ENCODE measurements at regions not wholly inside any gene's neighbourhood (a gene's known extent, or its start where the extent isn't known, plus 50 kb on each side); places are given as distances from the start of the nearest gene placed in this dataset.

DNA sequence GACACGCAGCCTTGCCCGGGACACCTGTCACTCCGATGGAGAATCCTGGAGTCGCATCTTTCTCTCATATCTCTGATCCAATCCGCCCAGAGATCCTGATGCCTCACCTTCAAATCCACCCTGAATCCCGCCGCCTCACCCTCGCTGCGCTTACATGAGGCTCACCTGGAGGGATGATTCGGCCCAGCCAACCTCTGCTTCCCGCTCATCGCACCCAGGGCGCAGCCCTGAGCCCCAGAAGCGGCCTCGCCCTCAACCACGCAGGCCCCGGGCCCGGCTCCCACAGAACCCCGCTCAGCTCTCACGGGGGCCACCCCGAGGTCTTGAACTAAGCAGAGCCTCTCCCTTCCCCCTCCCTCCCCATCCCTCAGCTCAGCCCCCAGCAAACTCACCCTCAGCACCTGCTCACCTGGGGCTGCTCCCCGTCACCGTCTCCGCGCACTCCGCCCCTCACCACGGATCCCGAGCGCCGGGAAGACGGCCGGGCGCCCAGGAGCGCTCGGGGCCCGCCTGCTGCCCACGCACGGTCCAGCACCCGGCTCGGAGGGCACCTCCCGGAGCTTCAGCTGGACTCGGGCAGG is 160.0 kb downstream of the NDUFA10 start:
- DNase-seq: no peak

DNA sequence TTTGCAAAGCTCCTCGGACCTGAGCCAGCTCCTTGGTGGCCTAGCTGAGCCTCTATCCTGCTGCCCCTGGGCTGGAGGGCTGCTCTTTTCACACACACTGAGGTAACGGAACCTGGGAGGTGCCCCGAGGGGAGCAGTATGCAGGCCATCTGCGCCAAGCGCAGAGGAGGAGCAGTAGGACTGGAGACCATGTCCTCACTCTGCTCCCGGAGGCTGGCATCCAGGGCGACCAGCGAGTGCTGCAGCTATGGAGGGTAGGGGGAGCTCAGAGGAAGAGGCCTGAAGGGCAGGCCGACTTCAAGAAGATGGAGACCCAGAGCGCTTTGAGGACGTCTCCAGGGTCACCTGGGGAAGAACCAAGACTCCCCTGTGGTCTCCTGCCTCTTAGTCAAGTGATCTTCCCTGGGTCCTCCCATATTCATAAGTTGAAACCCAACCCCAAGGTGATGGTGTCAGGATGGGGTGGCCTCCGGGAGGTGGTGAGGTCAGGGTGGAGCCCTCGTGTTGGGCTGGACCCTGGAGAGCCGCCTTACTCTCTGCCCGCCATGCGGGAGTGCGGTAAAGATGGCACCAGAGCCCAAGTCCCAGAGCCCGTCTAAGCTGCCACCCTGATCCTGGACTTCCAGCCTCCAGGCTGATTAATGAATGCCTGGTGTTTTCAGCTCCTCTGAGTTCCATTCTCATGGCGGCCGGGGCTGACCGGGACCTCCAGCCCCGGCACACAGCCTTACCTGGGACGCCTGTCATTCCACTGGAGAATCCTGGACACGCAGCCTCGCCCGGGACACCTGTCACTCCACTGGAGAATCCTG is 160.7 kb downstream of the NDUFA10 start:
- no peak for DNase-seq

DNA sequence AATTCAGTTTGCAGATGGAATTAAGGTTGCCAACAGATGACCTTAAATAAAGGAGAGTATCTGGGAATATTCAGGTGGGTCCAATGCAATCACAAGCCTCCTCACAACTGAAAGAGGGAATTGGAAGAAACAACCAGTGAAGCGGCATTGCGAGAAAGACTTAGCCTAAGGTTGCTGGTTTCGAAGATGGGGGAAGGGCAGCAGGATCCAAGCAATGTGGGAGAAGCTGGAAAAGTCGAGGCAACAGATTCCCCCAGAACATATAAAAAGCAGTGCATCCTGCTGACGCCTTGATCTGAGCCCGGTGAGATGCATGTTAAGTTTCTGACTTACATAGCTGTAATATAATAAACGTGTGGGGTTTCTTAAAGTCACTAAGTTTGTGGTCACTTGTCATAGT is 162.5 kb downstream of the NDUFA10 start:
- DNase-seq: no peak

DNA sequence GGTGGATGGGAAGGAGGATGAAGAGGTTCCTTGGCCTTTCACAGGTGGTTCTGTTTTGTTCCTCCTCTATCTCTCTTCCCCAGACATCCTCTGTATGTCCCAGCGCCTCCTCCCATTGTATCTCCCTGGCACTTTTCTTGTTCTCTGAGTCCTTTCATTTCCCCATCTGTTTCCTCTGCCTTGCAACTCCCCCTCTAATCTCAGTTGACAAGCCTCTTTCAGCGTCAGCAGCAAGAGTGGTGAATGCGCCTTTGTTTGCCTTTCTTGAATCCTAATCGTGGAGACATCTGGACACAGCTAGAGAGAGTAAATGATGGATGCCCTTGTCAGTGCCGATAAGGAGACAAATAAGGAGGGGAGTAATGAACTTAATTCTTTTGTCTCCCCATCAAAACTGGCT is 167.0 kb downstream of the NDUFA10 start:
- DNase-seq: no peak

DNA sequence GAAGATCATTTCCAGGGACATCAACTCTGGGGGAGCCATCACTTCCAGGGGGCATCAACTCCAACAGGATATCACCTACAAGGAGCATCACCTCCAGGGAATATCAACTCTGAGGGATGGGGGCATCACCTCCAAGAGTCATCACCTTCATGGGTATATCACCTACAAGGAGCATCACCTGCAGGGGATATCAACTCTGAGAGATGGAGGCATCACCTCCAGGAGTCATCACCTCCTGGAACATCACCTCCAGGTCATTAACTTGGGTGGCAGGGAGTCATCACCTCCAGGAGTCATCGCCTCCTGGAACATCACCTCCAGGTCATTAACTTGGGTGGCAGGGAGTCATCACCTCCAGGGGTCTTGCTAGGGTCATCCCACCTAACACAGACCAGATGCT is 167.6 kb downstream of the NDUFA10 start:
- DNase-seq: no peak

DNA sequence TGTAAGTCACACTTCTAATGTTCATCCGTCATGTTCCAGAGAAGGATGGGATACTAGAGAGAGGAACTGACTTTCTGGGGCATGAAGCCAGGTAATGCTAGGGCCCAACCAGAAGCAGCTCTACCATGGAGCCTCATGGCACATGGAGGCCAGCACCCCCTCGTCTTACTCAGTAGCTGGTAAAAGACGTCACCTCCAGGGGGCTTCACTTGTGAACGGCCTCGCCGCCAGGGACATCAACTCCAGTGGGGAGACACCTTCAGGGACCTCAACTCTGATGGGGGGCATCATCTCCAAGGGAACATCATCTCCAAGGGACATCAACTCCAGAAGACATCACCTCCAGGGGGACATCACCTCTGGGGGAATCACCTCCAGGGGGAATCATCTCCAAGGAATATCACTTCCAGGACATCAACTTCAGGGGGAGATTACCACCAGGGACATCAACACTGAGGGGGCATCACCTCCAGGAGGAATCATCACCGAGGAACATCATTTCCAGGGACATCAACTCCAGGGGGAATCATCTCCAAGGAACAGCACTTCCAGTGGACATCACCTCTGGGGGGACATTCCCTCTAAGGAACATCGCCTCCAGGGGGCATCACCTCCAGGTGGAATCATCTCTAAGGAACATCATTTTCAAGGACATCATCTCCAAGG is 168.4 kb downstream of the NDUFA10 start:
- no peak for DNase-seq

DNA sequence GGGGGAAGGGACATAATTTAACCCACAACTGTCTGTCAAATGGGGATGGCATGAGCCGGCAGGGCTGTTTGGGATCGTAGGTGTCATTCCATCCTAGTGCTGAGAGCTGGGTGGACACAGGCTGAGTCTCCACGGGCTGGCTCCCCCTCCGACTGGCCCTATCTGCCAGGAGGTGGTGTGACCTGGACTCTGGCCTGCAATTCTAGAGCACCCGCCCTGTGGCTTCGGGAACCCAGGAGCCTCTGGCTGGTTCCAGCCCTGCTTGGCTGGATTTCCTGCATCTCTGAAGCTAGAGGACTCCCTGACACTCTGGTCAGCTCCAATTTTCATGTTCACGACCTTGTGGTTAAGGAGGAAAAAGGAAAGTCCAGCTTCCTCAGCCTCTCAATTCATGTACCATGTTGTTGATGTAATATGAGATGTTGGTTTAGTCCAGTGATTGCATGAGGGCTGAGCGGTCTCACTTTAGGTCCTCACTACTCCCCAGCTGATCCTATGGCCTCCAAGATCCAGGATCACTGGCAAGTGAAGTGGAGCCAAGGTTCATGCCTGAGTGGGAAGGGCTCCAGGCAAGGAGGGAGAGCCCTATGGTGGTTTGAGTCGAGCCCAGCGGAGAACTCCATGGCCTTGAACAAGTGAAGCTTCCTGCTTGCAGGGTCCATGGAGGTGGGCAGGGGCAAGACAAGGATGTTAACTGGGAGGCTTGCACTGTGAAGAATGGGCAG is 169.1 kb downstream of the NDUFA10 start:
- DNase-seq: no peak

DNA sequence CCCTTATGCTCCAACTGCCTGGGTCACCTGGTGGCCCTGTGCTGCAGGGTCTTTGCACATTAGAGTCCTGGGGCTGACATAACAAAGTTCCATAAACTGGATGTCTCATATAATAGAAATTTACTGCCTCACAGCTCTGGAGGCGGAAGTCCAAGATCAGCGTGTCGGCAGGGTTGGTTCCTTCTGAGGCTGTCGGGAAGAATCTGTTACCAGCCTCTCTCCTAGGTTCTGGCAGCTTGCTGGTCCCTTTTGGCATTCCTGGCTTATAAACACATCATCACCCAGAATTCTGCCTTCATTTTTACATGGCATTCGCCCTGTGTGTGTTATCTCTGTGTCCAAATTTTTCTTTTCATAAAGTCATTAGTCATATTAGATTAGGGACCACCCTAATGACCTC is 170.5 kb downstream of the NDUFA10 start:
- DNase-seq: no peak

DNA sequence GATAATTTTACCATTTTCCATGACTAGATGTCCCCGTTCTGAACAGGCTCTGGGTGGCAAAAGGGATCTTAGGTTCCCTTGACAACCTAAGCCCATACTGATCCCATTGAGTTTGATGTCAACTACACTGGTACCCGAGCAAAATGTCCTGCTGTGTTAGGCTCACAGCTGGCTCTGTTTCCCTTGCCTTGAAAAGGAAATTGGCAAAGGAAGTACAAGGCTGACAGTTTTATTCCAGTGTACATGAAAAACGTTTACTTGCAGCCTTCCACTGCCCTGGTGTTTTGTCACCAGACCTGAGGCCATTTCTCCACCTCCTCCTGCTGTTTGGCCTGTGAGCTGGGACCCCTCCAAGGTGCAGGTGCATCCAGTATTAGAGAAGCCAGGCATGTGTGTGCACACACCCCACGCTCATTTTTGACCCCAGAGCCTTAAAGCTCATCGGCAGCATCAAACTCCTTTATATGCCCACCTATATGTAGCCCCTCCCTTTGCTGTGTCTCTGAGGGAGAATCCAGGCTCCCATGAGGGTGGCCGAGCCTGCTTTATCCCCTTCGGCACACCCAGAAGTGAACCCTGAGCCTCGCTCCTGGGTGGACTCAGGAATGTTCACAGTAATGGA is 171.3 kb downstream of the NDUFA10 start:
- no peak for DNase-seq

DNA sequence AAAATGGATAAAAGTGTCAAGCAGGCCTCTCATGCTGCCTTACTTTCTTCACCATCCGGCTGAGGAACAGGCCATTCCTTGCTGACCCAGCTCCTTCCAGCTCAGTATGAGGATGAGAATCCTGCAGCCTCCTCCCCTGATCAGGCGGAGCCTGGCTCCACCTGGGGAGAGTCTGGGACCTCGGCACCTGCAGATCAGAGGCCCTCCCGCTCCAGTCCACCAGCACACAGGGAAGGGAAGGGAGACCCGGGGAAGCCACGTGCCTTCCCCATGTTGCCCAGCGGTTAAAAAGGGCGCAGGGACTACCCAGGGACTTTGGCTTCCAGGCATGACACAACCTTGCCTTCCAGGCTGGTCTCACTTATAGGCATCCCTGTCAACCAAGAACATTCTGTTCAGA is 172.0 kb downstream of the NDUFA10 start:
- DNase-seq: no peak

DNA sequence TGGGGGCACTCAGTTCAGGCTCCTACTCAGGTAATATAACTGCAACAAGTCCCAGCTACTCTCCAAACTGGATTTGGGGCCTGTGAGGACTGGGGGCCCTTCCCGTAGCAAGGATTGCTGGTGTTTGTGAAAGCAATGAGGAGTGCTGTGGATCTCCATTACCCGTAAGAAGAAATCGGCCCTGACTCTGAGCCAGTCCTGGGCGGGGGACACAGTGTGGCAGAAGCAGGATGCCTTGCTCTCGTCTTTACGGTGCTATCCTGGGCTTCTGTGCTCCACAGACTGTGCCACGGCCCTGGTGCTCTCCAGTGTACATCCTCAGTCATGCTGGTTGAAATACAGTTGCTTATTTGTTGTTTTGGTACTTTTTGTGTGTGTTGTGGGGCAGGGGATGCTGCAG is 172.9 kb downstream of the NDUFA10 start:
- no peak for DNase-seq

DNA sequence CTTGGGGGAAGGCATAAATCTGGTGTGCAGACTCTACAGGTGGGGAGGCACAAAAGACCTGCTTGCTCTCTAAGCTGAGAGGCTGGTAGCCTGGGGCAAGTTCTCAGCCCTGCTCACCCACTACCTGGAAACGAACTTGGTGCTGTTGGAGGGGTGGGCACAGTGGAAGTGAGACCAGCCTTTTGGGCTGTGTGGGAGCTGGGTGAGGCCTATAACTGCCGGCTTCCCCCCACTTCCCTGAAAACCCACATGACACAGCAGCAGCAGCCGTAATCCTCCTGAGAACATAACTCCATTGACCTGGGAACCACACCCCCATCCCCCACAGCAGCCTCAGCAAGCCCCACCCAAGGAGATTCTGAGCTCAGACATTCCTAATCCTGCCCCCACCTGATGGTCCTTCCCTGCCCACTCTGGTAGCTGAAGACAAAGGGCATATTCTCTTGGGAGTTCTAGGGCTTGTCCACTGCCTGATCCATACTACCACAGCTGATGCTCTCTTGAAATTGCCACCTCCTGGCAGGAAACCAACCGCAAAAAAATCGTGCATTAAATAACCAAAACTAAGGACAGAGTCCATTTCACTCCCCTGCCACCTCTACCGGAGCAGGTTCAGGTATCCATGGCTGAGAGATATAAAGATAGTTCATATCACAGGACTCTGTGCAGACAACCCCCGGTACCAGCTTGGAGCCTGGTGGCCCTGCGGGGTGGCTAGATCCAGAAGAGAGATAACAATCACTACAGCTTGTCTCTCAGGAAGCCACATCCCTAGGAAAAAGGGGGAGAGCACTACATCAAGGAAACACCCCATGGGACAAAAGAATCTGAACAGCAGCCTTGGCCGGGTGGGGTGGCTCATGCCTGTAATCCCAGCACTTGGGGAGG is 178.1 kb downstream of the NDUFA10 start:
- no peak for DNase-seq

DNA sequence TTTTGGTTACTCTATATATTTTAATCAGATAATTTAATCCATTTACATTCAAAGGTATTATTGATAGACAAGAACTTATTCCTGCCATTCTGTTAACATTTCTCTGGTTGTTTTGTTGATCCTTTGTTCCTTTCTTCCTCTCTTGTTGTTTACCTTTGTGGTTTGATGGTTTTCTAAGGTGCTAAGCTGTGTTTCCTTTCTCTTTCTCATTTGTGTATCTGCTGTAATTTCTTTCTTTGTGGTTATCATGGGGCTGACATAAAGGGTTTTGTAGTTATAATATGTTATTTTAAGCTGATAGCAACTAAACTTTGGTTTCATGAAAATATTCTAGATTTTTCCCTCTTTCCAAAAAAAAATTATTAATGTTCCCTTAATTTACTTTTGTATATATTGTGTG is 179.2 kb downstream of the NDUFA10 start:
- no peak for DNase-seq

DNA sequence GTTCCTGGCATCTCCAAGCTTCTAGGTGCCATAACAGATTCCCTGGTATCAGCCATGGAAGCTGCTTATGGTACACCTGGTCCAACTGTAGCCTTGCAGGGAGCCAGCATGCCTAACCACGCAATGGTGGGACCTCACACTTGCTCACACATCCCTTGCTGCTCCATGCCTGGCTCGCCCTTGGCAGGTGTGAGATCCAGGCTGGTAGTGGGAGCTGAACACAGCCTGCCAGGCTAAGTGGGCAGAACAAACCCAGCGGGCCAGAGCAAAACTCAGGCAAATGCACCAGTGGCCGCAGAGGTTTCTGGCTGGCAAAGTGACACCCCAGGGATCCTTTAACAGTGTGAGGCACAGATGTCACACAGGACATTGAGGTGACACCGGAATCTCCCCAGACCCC is 185.8 kb downstream of the NDUFA10 start:
- DNase-seq: no peak

DNA sequence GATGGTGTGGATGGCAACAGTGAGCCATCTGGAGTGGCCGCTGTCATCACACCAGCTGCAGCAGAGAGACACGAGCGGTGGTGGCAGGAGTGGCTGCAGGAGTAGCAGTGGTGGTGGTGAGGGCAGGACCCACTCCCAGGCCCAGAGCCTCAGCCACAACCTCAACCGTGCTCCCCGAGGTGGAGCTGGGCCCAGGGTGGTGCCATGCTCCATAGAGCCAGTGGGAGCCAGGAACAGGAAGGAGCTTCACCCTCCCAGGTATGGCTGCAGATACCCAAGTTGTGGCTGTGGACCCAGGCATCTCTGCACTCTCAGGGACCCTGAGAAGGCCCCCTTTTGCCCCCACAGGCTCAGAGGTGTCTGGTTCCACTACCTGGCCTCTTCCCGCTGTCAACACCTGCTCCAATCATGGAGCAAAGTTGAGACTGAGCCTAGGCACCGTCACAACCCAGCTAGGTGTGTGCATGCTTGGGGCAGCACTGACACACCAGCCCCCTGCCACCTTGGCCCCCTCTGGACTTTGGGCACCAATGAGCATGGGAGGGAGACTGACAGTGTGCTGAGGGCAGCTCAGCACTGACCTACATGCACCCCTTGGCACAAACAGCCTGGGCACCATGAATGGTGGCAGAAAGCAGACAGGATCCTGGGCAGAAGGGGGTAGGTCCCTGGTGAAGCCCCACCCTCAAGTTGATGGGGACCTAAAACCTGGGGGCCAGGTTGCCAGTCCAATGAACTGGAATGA is 188.9 kb downstream of the NDUFA10 start:
- DNase-seq: no peak

DNA sequence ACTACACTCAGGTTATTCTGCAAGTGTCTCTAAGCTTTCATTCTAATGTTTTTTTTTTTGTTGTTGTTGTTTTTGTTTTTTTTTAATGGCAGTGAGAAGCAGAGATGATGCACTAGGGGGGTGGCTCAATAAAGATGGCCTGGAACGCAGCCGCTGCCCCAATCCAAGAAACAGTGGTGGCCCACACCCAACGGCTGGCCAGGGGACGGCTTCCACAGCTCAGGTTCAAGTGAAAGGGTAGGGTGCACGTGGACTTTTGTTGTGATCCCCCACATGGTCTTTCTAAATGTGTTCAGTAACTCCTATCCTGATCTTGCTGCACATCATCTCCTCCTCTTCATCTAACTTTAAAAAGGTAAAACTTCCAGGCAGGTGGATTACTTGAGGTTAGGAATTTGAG is 190.1 kb downstream of the NDUFA10 start:
- DNase-seq: no peak

DNA sequence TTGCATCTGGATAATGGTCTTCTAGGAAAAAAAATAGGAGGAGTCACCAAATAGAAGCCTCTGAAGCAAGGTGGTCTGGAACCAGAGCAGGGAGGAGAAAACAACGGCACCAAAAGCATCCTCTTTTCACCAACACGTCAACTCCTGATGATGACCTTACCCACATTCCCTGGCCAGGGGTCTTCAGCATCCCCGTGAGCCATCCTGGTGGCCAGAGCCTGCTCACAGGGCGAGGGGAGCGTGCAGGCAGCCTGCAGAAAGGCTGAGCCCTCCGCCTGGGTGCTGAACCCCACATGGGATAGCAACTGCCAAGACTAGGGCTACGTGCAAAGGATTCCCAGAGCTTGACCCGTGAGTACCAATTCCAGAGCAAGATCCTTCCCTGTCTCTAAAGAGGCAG is 191.0 kb downstream of the NDUFA10 start:
- DNase-seq: no peak

DNA sequence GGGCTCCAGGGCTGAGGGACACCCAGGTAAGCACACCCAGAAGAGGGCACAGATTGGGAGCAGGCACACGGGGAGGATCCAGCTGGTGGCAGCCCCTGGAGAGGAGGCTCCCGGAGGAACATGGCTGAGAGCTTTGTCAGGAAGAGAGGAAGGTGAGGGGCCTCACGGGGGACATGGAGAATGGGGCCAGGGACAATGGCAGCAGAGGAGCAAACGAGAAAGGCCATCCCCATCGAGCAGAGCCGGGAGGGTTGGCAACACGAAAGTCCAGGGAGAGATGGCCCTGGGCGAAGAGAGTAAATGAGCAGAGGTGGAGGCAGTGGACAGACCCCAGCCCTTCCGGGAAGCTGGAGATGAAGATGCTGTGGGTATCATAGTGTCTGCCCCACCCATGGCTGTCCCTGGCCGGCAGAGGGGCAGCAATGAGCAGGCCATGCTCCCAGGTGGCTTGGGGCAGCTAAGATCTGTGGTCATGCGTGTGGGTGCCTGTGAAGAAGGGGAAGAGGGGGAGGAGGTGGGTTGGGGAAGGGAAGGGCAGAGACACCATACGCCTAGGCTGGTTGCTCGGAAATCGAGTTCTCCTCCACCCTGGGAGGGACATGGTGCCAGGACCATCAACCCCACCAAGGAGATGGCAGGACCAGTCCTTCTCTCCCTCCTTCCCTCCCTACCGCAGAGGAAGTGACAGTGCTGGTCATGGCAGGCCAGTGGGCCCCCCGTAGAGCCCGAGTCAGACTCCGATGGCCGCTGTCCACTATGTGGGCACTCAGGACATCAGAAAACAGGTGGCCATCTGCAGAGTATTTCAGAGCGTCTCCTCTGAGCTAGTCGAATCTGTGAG is 191.7 kb downstream of the NDUFA10 start:
- no peak for DNase-seq

DNA sequence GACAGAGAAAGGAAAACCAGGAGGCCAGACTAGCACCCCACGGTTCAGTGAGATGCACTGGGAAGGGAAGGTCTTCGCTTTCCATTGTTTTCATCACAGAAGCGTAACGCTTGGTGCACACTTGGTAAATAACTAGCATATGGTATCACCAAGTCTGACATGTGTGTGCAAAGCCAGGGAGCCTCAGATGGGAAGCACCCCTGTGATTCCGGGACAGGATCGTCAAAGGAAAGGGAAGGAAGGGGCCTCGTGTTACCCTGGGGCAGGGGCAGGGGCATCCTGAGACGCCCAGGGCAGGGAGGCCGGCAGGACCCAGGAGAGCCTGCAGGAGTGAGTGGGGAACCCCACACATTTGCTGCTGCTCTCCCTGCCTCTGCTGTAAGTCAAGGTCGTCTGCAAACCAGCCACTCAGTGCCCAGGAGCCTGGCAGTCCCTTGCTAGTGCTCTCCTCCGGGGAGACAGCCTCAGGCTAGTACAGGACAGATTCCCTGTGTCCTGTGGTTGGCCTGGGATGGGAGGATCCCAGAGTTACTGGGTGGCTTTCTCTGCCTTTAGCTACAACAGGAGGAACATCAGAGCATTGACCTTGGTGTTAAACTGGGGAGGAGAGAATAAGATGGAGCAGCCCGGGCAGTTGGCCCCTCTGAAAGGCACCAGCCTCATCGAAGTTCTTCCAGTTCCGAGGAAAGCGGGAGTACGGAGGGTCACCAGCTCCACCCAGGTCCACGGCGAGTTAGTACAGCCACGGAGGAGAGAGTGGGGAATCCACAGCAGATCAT is 192.5 kb downstream of the NDUFA10 start:
- no peak for DNase-seq
